B cell (primary cell): ENCODE measurements at regions not wholly inside any gene's neighbourhood (a gene's known extent, or its start where the extent isn't known, plus 50 kb on each side); places are given as distances from the start of the nearest gene placed in this dataset.

Experiments used
- ATAC-seq: fragments of 200-7000 bp; cut with Tn5 transposase; one replicate; pipeline ENCODE4 v1.10.0; 2021; ENCODE audit warnings: low read depth, mild to moderate bottlenecking, moderate number of reproducible peaks, moderate library complexity
- CTCF ChIA-PET: fragments of 350-600 bp; sonication (Branson Sonifier 250); formaldehyde crosslinking; loops from one replicate; lab custom pipeline; 2021; ENCODE audit warnings: antibody characterized with exemption, inconsistent platforms; lab: Charles Lee
- POLR2A ChIA-PET: fragments of 350-600 bp; sonication (Branson Sonifier 250); formaldehyde crosslinking; loops from one replicate; lab custom pipeline; 2021; ENCODE audit warnings: antibody characterized with exemption; lab: Charles Lee
- DNase-seq: peaks from one replicate; pipeline ENCODE4 v3.0.0; 2013
- H2AFZ ChIP-seq: 2 replicates; pipeline ENCODE4 v1.6.1; 2012; ENCODE audit warnings: mild to moderate bottlenecking, low read depth, low read length; ENCODE audit not compliant: insufficient read depth, poor library complexity, severe bottlenecking
- H3K27ac ChIP-seq, 2 donors: 1 replicate in 1 of 2; 2 replicates in 1 of 2; pipeline ENCODE4 v1.5.1; 2012 to 2013; ENCODE audit warnings: low read length in 2 of 2, mild to moderate bottlenecking in 2 of 2, moderate library complexity in 1 of 2
- H3K27me3 ChIP-seq, 4 experiments: fragments of 200-600 bp in 1 of 4; sonication (generic) in 1 of 4; replicated peaks in 1 of 4; 1 replicate in 2 of 4; 2 replicates in 2 of 4; pipeline versions ENCODE4 v1.6.1 to v1.7.0; 2013 to 2016; ENCODE audit warnings: low read length in 3 of 4, mild to moderate bottlenecking in 2 of 4, mixed read lengths in 1 of 4, moderate library complexity in 1 of 4; ENCODE audit not compliant: insufficient read depth in 4 of 4, control insufficient read depth in 3 of 4; ENCODE audit errors: control extremely low read depth in 1 of 4
- H3K36me3 ChIP-seq, 2 experiments: replicated peaks in 1 of 2; 1 replicate in 1 of 2; 2 replicates in 1 of 2; pipeline versions ENCODE4 v1.6.1 to v1.7.1; 2013; ENCODE audit warnings: low read length in 1 of 2; ENCODE audit not compliant: insufficient read depth in 2 of 2, control insufficient read depth in 1 of 2; ENCODE audit errors: control extremely low read depth in 1 of 2, extremely low read depth in 1 of 2
- H3K4me1 ChIP-seq, 2 donors: fragments of 200-600 bp in 1 of 2; sonication (generic) in 1 of 2; 1 replicate in 1 of 2; 2 replicates in 1 of 2; pipeline versions ENCODE4 v1.5.1 to v1.6.1; 2013 to 2017; ENCODE audit warnings: low read length in 2 of 2; ENCODE audit not compliant: control insufficient read depth in 2 of 2, insufficient read depth in 2 of 2
- H3K4me2 ChIP-seq: replicated peaks from 2 replicates; pipeline ENCODE3; 2012; ENCODE audit warnings: mild to moderate bottlenecking, low read depth, low read length; ENCODE audit not compliant: poor library complexity, severe bottlenecking
- H3K4me3 ChIP-seq, 5 experiments: fragments of 200-600 bp in 1 of 5; sonication (generic) in 1 of 5; 1 replicate in 3 of 5; 2 replicates in 2 of 5; pipeline versions ENCODE4 v1.5.1 to v1.7.0; 2011 to 2016; ENCODE audit warnings: low read length in 4 of 5, mild to moderate bottlenecking in 4 of 5, low read depth in 2 of 5, control low read depth in 1 of 5, moderate library complexity in 1 of 5; ENCODE audit not compliant: insufficient read depth in 1 of 5; ENCODE audit errors: control extremely low read depth in 1 of 5, extremely low read depth in 1 of 5
- H3K79me2 ChIP-seq: fragments of 200-600 bp; sonication (generic); one replicate; pipeline ENCODE4 v1.6.0; 2016; ENCODE audit warnings: low read length; ENCODE audit not compliant: control insufficient read depth, insufficient read depth
- H3K9ac ChIP-seq: fragments of 200-600 bp; sonication (generic); 2 replicates; pipeline ENCODE4 v1.6.1; 2017; ENCODE audit warnings: mild to moderate bottlenecking, low read length, moderate library complexity
- H3K9me3 ChIP-seq, 3 donors: one replicate each; pipeline versions ENCODE4 v1.6.1 to v1.7.1; 2013; ENCODE audit warnings: low read length in 2 of 3; ENCODE audit not compliant: control insufficient read depth in 2 of 3, insufficient read depth in 1 of 3; ENCODE audit errors: control extremely low read depth in 1 of 3
- H4K20me1 ChIP-seq: 2 replicates; pipeline ENCODE4 v1.6.0; 2012; ENCODE audit warnings: mild to moderate bottlenecking, low read length; ENCODE audit not compliant: insufficient read depth, control insufficient read depth, poor library complexity, severe bottlenecking
- H3K27ac Mint-ChIP-seq: one replicate; pipeline ENCODE4 v1.8.0; 2021; ENCODE audit warnings: mixed read lengths
- H3K27me3 Mint-ChIP-seq: one replicate; pipeline ENCODE4 v1.8.0; 2021; ENCODE audit warnings: mixed read lengths
- H3K4me1 Mint-ChIP-seq: one replicate; pipeline ENCODE4 v1.8.0; 2021; ENCODE audit warnings: mixed read lengths
- H3K4me3 Mint-ChIP-seq: one replicate; pipeline ENCODE4 v1.8.0; 2021; ENCODE audit warnings: mixed read lengths
- H3K9me3 Mint-ChIP-seq: one replicate; pipeline ENCODE4 v1.8.0; 2022; ENCODE audit warnings: mixed read lengths; ENCODE audit not compliant: insufficient read depth
- CTCF ChIP-seq: fragments of 200-600 bp; IDR thresholded peaks from one replicate; pipeline ENCODE4 v1.8.0; 2022; ENCODE audit warnings: antibody characterized with exemption, mild to moderate bottlenecking
- EZH2 ChIP-seq: IDR thresholded peaks from 2 replicates; pipeline ENCODE4 v1.6.1; 2012; ENCODE audit warnings: borderline replicate concordance, low read depth, mild to moderate bottlenecking, moderate library complexity, low read length; ENCODE audit not compliant: insufficient read depth, poor library complexity, severe bottlenecking
- WGBS: methylation state at CpG from one replicate; pipeline ENCODE4 v1.1.5; 2013; ENCODE audit warnings: missing lambda C conversion rate; ENCODE audit not compliant: insufficient coverage; 5-methylcytosine and 5-hydroxymethylcytosine counted together
- intact Hi-C: fragments of 100-400 bp; cut with micrococcal nuclease; formaldehyde crosslinking; loops from one replicate; pipeline ENCODE4 v1.10.0; 2022

- intact Hi-C loops, result no loop called here
- Histone ChIP-seq H2AFZ (no peak overlapping the region), H3K27me3 (peaks cover 0 to 5% (median 0%) of the 10 kb centered on the region in 4 experiments), H3K9me3 (peaks cover 0 to 8% (median 0%) of the 10 kb centered on the region in 3 donors), H3K4me1 (peaks cover 6 to 15% of the 10 kb centered on the region in 2 donors), H3K4me3 (no peak overlapping the region), H3K79me2 (no peaks in the 10 kb centered on the region), H3K4me2 (no peak overlapping the region), H3K9ac (no peak overlapping the region), H3K36me3 (no peaks in the 10 kb centered on the region), H3K27ac (no peak overlapping the region), H4K20me1 (no peaks in the 10 kb centered on the region)
- TF ChIP-seq CTCF (no peak), EZH2 (no peak)
- H3K9me3 Mint-ChIP-seq, result no peaks in the 10 kb centered on the region
- 36% methylated on average over 5 of the region's 5 CpGs for WGBS
- ChIA-PET CTCF (no interaction called here), POLR2A (no interaction called here)
- H3K4me3 Mint-ChIP-seq, result no peak overlapping the region
- H3K27me3 Mint-ChIP-seq, result peaks cover 17% of the 10 kb centered on the region
- DNase-seq, result no peak
- ATAC-seq, result no peak
- H3K4me1 Mint-ChIP-seq, result peaks cover 2% of the 10 kb centered on the region
- no peak overlapping the region for H3K27ac Mint-ChIP-seq
These were observed 161.6 kb upstream of the RAB4A start for GRCh38 chr1:229109320-229109761.

GRCh38 chr1:229110986-229111385, 159.9 kb upstream of the RAB4A start:
- Histone ChIP-seq H3K4me3 (no peak overlapping the region), H3K79me2 (no peaks in the 10 kb centered on the region), H3K4me2 (no peak overlapping the region), H3K9me3 (peaks cover 0 to 5% (median 0%) of the 10 kb centered on the region in 3 donors), H3K27ac (no peak overlapping the region), H3K4me1 (peaks cover 6 to 15% of the 10 kb centered on the region in 2 donors), H3K36me3 (no peaks in the 10 kb centered on the region), H3K9ac (no peak overlapping the region), H3K27me3 (peaks cover 0 to 5% (median 0%) of the 10 kb centered on the region in 4 experiments), H2AFZ (no peak overlapping the region), H4K20me1 (no peaks in the 10 kb centered on the region)
- Mint-ChIP-seq H3K9me3 (no peaks in the 10 kb centered on the region), H3K27me3 (peaks cover 13% of the 10 kb centered on the region), H3K4me1 (peaks cover 2% of the 10 kb centered on the region), H3K27ac (no peak overlapping the region), H3K4me3 (no peak overlapping the region)
- no peak for TF ChIP-seq EZH2
- no peak for TF ChIP-seq CTCF
- DNase-seq (no peak), ATAC-seq (no peak)
- POLR2A ChIA-PET, result no interaction called here
- intact Hi-C loops, result no loop called here
- WGBS, result no CpG with 5 or more reads among the region's 1 CpG
- CTCF ChIA-PET, result no interaction called here
